ENCODE measurements at regions not wholly inside any gene's neighbourhood (a gene's known extent, or its start where the extent isn't known, plus 50 kb on each side); places are given as distances from the start of the nearest gene placed in this dataset.
"Not testable (repeated sequence)": the region's sequence is repeated elsewhere in the genome, so short reads cannot be mapped to it uniquely, and the experiment has no call there.

- Mint-ChIP-seq H3K27ac (no peak overlapping the region), H3K9me3 (no peaks in the 10 kb centered on the region), H3K4me3 (no peak overlapping the region), H3K4me1 (ENCODE audit: unreplicated experiment) (no peaks in the 10 kb centered on the region), H3K27me3 (no peaks in the 10 kb centered on the region), H3K36me3 (no peaks in the 10 kb centered on the region)
- TF ChIP-seq CTCF (conservative IDR thresholded peaks at IDR 0.05), result no peak
- no peak for DNase-seq (ENCODE audit: extremely low spot score, unreplicated experiment)
These were observed 953.8 kb downstream of the TRHDE start for GRCh38 chr12:73225941-73226340.

GRCh38 chr12:73226593-73226992 is 954.4 kb downstream of the TRHDE start:
- H3K36me3 Mint-ChIP-seq, result no peaks in the 10 kb centered on the region
- H3K27ac Mint-ChIP-seq, result no peak overlapping the region
- no peaks in the 10 kb centered on the region for H3K27me3 Mint-ChIP-seq
- DNase-seq (ENCODE audit: extremely low spot score, unreplicated experiment), result no peak
- no peaks in the 10 kb centered on the region for H3K9me3 Mint-ChIP-seq
- H3K4me1 Mint-ChIP-seq (ENCODE audit: unreplicated experiment), result no peaks in the 10 kb centered on the region
- no peak for TF ChIP-seq CTCF (conservative IDR thresholded peaks at IDR 0.05)
- H3K4me3 Mint-ChIP-seq, result no peak overlapping the region

GRCh38 chr12:73228828-73229227 is 956.7 kb downstream of the TRHDE start:
- not testable (repeated sequence) for H3K27ac Mint-ChIP-seq; H3K9me3 Mint-ChIP-seq; H3K4me3 Mint-ChIP-seq; H3K4me1 Mint-ChIP-seq (ENCODE audit: unreplicated experiment); H3K27me3 Mint-ChIP-seq; H3K36me3 Mint-ChIP-seq; DNase-seq (ENCODE audit: extremely low spot score, unreplicated experiment)

GRCh38 chr12:73235387-73235786 is 963.2 kb downstream of the TRHDE start:
- no peak for DNase-seq (ENCODE audit: extremely low spot score, unreplicated experiment)
- Mint-ChIP-seq H3K4me3 (no peak overlapping the region), H3K9me3 (peaks cover 5% of the 10 kb centered on the region), H3K4me1 (ENCODE audit: unreplicated experiment) (no peaks in the 10 kb centered on the region), H3K27ac (no peak overlapping the region), H3K27me3 (no peaks in the 10 kb centered on the region), H3K36me3 (no peaks in the 10 kb centered on the region)
- no peak for TF ChIP-seq CTCF (conservative IDR thresholded peaks at IDR 0.05)

- no peak overlapping the region for H3K27ac Mint-ChIP-seq
- DNase-seq (ENCODE audit: extremely low spot score, unreplicated experiment), result no peak
- H3K4me1 Mint-ChIP-seq (ENCODE audit: unreplicated experiment), result no peaks in the 10 kb centered on the region
- H3K9me3 Mint-ChIP-seq, result peaks cover 5% of the 10 kb centered on the region
- H3K27me3 Mint-ChIP-seq, result no peaks in the 10 kb centered on the region
- no peak for TF ChIP-seq CTCF (conservative IDR thresholded peaks at IDR 0.05)
- H3K36me3 Mint-ChIP-seq, result no peaks in the 10 kb centered on the region
- H3K4me3 Mint-ChIP-seq, result no peak overlapping the region
These were observed 967.9 kb downstream of the TRHDE start for GRCh38 chr12:73240110-73240509.

GRCh38 chr12:73262788-73263381 is 990.7 kb downstream of the TRHDE start:
- no peak overlapping the region for H3K27ac Mint-ChIP-seq
- no peaks in the 10 kb centered on the region for H3K36me3 Mint-ChIP-seq
- no peak for DNase-seq (ENCODE audit: extremely low spot score, unreplicated experiment)
- no peaks in the 10 kb centered on the region for H3K9me3 Mint-ChIP-seq
- H3K27me3 Mint-ChIP-seq, result no peaks in the 10 kb centered on the region
- H3K4me1 Mint-ChIP-seq (ENCODE audit: unreplicated experiment), result no peaks in the 10 kb centered on the region
- TF ChIP-seq CTCF (conservative IDR thresholded peaks at IDR 0.05), result no peak
- H3K4me3 Mint-ChIP-seq, result no peak overlapping the region

Measured in type B pancreatic cell (in vitro differentiated cells).